HEK293 (cell line): ENCODE measurements at regions not wholly inside any gene's neighbourhood (a gene's known extent, or its start where the extent isn't known, plus 50 kb on each side); places are given as distances from the start of the nearest gene placed in this dataset.

Experiments
- ZNF16 ChIP-seq: fragments of 450-650 bp; formaldehyde crosslinking; IDR thresholded peaks from 2 replicates; pipeline ENCODE4 v1.5.1; 2016; ENCODE audit warnings: low read depth, missing biosample characterization, missing genetic modification characterization
- ZNF404 ChIP-seq: fragments of 450-650 bp; formaldehyde crosslinking; IDR thresholded peaks from 2 replicates; pipeline ENCODE4 v1.5.1; 2017; ENCODE audit warnings: missing biosample characterization, missing genetic modification characterization
- ZNF530 ChIP-seq: fragments of 450-650 bp; formaldehyde crosslinking; IDR thresholded peaks from 2 replicates; pipeline ENCODE4 v1.5.1; 2016; ENCODE audit warnings: low read depth, missing biosample characterization, missing genetic modification characterization
- TF ChIP-seq, protein P1 (sequence below): fragments of 450-650 bp; formaldehyde crosslinking; IDR thresholded peaks from 2 replicates; pipeline ENCODE4 v1.5.1; 2016; ENCODE audit warnings: missing biosample characterization, missing genetic modification characterization
- TF ChIP-seq, protein P2 (sequence below): fragments of 450-650 bp; formaldehyde crosslinking; IDR thresholded peaks from 2 replicates; pipeline ENCODE4 v1.5.1; 2017; ENCODE audit warnings: missing biosample characterization, missing genetic modification characterization

GRCh38 chr15:38874464-38874863, 309.9 kb upstream of the RASGRP1 start:
- TF ChIP-seq, protein P1, sequence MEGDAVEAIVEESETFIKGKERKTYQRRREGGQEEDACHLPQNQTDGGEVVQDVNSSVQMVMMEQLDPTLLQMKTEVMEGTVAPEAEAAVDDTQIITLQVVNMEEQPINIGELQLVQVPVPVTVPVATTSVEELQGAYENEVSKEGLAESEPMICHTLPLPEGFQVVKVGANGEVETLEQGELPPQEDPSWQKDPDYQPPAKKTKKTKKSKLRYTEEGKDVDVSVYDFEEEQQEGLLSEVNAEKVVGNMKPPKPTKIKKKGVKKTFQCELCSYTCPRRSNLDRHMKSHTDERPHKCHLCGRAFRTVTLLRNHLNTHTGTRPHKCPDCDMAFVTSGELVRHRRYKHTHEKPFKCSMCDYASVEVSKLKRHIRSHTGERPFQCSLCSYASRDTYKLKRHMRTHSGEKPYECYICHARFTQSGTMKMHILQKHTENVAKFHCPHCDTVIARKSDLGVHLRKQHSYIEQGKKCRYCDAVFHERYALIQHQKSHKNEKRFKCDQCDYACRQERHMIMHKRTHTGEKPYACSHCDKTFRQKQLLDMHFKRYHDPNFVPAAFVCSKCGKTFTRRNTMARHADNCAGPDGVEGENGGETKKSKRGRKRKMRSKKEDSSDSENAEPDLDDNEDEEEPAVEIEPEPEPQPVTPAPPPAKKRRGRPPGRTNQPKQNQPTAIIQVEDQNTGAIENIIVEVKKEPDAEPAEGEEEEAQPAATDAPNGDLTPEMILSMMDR (tag by site-specific recombination): no peak
- TF ChIP-seq ZNF404 (no peak), ZNF530 (tag by site-specific recombination) (no peak), ZNF16 (tag by site-specific recombination) (no peak)
- TF ChIP-seq, protein P2, sequence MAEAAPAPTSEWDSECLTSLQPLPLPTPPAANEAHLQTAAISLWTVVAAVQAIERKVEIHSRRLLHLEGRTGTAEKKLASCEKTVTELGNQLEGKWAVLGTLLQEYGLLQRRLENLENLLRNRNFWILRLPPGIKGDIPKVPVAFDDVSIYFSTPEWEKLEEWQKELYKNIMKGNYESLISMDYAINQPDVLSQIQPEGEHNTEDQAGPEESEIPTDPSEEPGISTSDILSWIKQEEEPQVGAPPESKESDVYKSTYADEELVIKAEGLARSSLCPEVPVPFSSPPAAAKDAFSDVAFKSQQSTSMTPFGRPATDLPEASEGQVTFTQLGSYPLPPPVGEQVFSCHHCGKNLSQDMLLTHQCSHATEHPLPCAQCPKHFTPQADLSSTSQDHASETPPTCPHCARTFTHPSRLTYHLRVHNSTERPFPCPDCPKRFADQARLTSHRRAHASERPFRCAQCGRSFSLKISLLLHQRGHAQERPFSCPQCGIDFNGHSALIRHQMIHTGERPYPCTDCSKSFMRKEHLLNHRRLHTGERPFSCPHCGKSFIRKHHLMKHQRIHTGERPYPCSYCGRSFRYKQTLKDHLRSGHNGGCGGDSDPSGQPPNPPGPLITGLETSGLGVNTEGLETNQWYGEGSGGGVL (tag by site-specific recombination): no peak
